Naive B cell (primary cell): ENCODE measurements at regions not wholly inside any gene's neighbourhood (a gene's known extent, or its start where the extent isn't known, plus 50 kb on each side); places are given as distances from the start of the nearest gene placed in this dataset.

Source experiments
- ATAC-seq, 2 donors: fragments of 150-1000 bp; cut with Tn5 transposase; 2 replicates each; pipeline ENCODE4 v1.10.0; 2021; ENCODE audit warnings: low read depth in 2 of 2, mild to moderate bottlenecking in 2 of 2, moderate library complexity in 2 of 2
- DNase-seq: peaks from one replicate; pipeline ENCODE4 v3.0.0; 2022
- H3K27ac Mint-ChIP-seq, 6 donors: one replicate each; pipeline ENCODE4 v1.8.0; 2020 to 2022; ENCODE audit warnings: mild to moderate bottlenecking in 6 of 6, mixed read lengths in 6 of 6, moderate library complexity in 5 of 6, inconsistent platforms in 2 of 6
- H3K27me3 Mint-ChIP-seq, 3 donors: one replicate each; pipeline ENCODE4 v1.8.0; 2021 to 2022; ENCODE audit warnings: mixed read lengths in 3 of 3, mild to moderate bottlenecking in 1 of 3
- H3K36me3 Mint-ChIP-seq, 2 donors: one replicate each; pipeline ENCODE4 v1.8.0; 2020 to 2022; ENCODE audit warnings: mixed read lengths in 2 of 2, inconsistent platforms in 1 of 2, mild to moderate bottlenecking in 1 of 2
- H3K4me1 Mint-ChIP-seq, 3 donors: one replicate each; pipeline ENCODE4 v1.8.0; 2020 to 2022; ENCODE audit warnings: mixed read lengths in 3 of 3, inconsistent platforms in 1 of 3, mild to moderate bottlenecking in 1 of 3, moderate library complexity in 1 of 3
- H3K4me3 Mint-ChIP-seq, 8 donors: one replicate each; pipeline ENCODE4 v1.8.0; 2020 to 2022; ENCODE audit warnings: mild to moderate bottlenecking in 8 of 8, mixed read lengths in 8 of 8, moderate library complexity in 8 of 8, inconsistent platforms in 2 of 8
- H3K9me3 Mint-ChIP-seq, 7 donors: one replicate each; pipeline ENCODE4 v1.8.0; 2020 to 2022; ENCODE audit warnings: mixed read lengths in 7 of 7, mild to moderate bottlenecking in 5 of 7, inconsistent platforms in 2 of 7, moderate library complexity in 1 of 7

GRCh38 chr14:85934123-85934885 is 404.4 kb downstream of the FLRT2 start:
- Mint-ChIP-seq H3K4me1 (peaks cover 16 to 36% (median 18%) of the 10 kb centered on the region in 3 donors), H3K4me3 (peak overlapping the region; percentile 81 to 99 (median 96)), H3K27ac (peak overlapping the region; percentile 86 to 97 (median 92)), H3K9me3 (peaks cover 0 to 14% (median 5%) of the 10 kb centered on the region in 7 donors), H3K27me3 (no peaks in the 10 kb centered on the region), H3K36me3 (peaks cover 7 to 11% of the 10 kb centered on the region in 2 donors)
- DNase-seq: peak; percentile 63
- peak; percentile 82 to 89 for ATAC-seq

GRCh38 chr14:85921241-85921640 is 391.3 kb downstream of the FLRT2 start:
- ATAC-seq (no peak), DNase-seq (no peak)
- Mint-ChIP-seq H3K27me3 (peaks cover 0 to 17% (median 4%) of the 10 kb centered on the region in 3 donors), H3K36me3 (no peaks in the 10 kb centered on the region), H3K9me3 (peaks cover 0 to 2% (median 0%) of the 10 kb centered on the region in 7 donors), H3K4me1 (peaks cover 0 to 8% (median 0%) of the 10 kb centered on the region in 3 donors), H3K27ac (peak overlapping the region in 2 of 6 donors; percentile 8 to 80), H3K4me3 (no peak overlapping the region)

- peaks cover 0 to 24% (median 4%) of the 10 kb centered on the region in 3 donors for H3K27me3 Mint-ChIP-seq
- no peak for DNase-seq
- no peak for ATAC-seq
- no peak overlapping the region for H3K4me3 Mint-ChIP-seq
- no peaks in the 10 kb centered on the region for H3K36me3 Mint-ChIP-seq
- no peak overlapping the region for H3K27ac Mint-ChIP-seq
- peaks cover 0 to 3% (median 0%) of the 10 kb centered on the region in 3 donors for H3K4me1 Mint-ChIP-seq
- peaks cover 0 to 16% (median 4%) of the 10 kb centered on the region in 7 donors for H3K9me3 Mint-ChIP-seq
These were observed 387.8 kb downstream of the FLRT2 start for GRCh38 chr14:85917716-85918115.

- H3K9me3 Mint-ChIP-seq: peaks cover 0 to 21% (median 4%) of the 10 kb centered on the region in 7 donors
- ATAC-seq: no peak
- no peak overlapping the region for H3K4me3 Mint-ChIP-seq
- H3K27me3 Mint-ChIP-seq: peaks cover 0 to 24% (median 4%) of the 10 kb centered on the region in 3 donors
- no peaks in the 10 kb centered on the region for H3K4me1 Mint-ChIP-seq
- H3K36me3 Mint-ChIP-seq: no peaks in the 10 kb centered on the region
- H3K27ac Mint-ChIP-seq: no peak overlapping the region
- no peak for DNase-seq
These were observed 385.8 kb downstream of the FLRT2 start for GRCh38 chr14:85915711-85916110.

GRCh38 chr14:85912141-85912540 is 382.2 kb downstream of the FLRT2 start:
- Mint-ChIP-seq H3K36me3 (no peaks in the 10 kb centered on the region), H3K4me3 (no peak overlapping the region), H3K27me3 (peaks cover 0 to 10% (median 0%) of the 10 kb centered on the region in 3 donors), H3K27ac (no peak overlapping the region), H3K9me3 (peaks cover 0 to 21% (median 4%) of the 10 kb centered on the region in 7 donors), H3K4me1 (peaks cover 0 to 2% (median 0%) of the 10 kb centered on the region in 3 donors)
- ATAC-seq: no peak
- DNase-seq: no peak

- Mint-ChIP-seq H3K27me3 (peaks cover 0 to 13% (median 5%) of the 10 kb centered on the region in 3 donors), H3K9me3 (peaks cover 3 to 19% (median 4%) of the 10 kb centered on the region in 7 donors), H3K27ac (no peak overlapping the region), H3K4me1 (peaks cover 0 to 2% (median 0%) of the 10 kb centered on the region in 3 donors), H3K36me3 (no peaks in the 10 kb centered on the region), H3K4me3 (no peak overlapping the region)
- DNase-seq (no peak), ATAC-seq (no peak)
These were observed 381.1 kb downstream of the FLRT2 start for GRCh38 chr14:85911044-85911443.

- H3K27ac Mint-ChIP-seq: peak overlapping the region in 1 of 6 donors; percentile 15
- H3K9me3 Mint-ChIP-seq: peaks cover 0 to 7% (median 3%) of the 10 kb centered on the region in 7 donors
- no peak for ATAC-seq
- H3K27me3 Mint-ChIP-seq: peaks cover 0 to 8% (median 5%) of the 10 kb centered on the region in 3 donors
- H3K4me3 Mint-ChIP-seq: no peak overlapping the region
- peaks cover 0 to 2% (median 0%) of the 10 kb centered on the region in 3 donors for H3K4me1 Mint-ChIP-seq
- no peaks in the 10 kb centered on the region for H3K36me3 Mint-ChIP-seq
- no peak for DNase-seq
These were observed 379.6 kb downstream of the FLRT2 start for GRCh38 chr14:85909581-85909980.

- no peak overlapping the region for H3K4me3 Mint-ChIP-seq
- H3K4me1 Mint-ChIP-seq: peaks cover 0 to 2% (median 0%) of the 10 kb centered on the region in 3 donors
- H3K27ac Mint-ChIP-seq: peak overlapping the region in 1 of 6 donors; percentile 53
- peaks cover 0 to 8% (median 4%) of the 10 kb centered on the region in 7 donors for H3K9me3 Mint-ChIP-seq
- no peaks in the 10 kb centered on the region for H3K36me3 Mint-ChIP-seq
- no peak for DNase-seq
- peaks cover 0 to 8% (median 5%) of the 10 kb centered on the region in 3 donors for H3K27me3 Mint-ChIP-seq
- no peak for ATAC-seq
These were observed 377.6 kb downstream of the FLRT2 start for GRCh38 chr14:85907536-85907935.

- H3K27ac Mint-ChIP-seq: no peak overlapping the region
- H3K4me3 Mint-ChIP-seq: no peak overlapping the region
- ATAC-seq (no peak), DNase-seq (no peak)
- no peaks in the 10 kb centered on the region for H3K27me3 Mint-ChIP-seq
- no peaks in the 10 kb centered on the region for H3K36me3 Mint-ChIP-seq
- no peaks in the 10 kb centered on the region for H3K4me1 Mint-ChIP-seq
- peaks cover 0 to 3% (median 0%) of the 10 kb centered on the region in 7 donors for H3K9me3 Mint-ChIP-seq
These were observed 367.9 kb downstream of the FLRT2 start for GRCh38 chr14:85897808-85898207.

GRCh38 chr14:85895603-85896002 is 365.7 kb downstream of the FLRT2 start:
- H3K27ac Mint-ChIP-seq: no peak overlapping the region
- H3K4me3 Mint-ChIP-seq: no peak overlapping the region
- no peaks in the 10 kb centered on the region for H3K4me1 Mint-ChIP-seq
- no peaks in the 10 kb centered on the region for H3K27me3 Mint-ChIP-seq
- ATAC-seq (no peak), DNase-seq (no peak)
- H3K9me3 Mint-ChIP-seq: peaks cover 0 to 3% (median 0%) of the 10 kb centered on the region in 7 donors
- H3K36me3 Mint-ChIP-seq: no peaks in the 10 kb centered on the region

- no peak for ATAC-seq
- Mint-ChIP-seq H3K4me1 (no peaks in the 10 kb centered on the region), H3K36me3 (no peaks in the 10 kb centered on the region), H3K9me3 (peaks cover 0 to 3% (median 0%) of the 10 kb centered on the region in 7 donors), H3K4me3 (no peak overlapping the region), H3K27me3 (no peaks in the 10 kb centered on the region), H3K27ac (no peak overlapping the region)
- DNase-seq: no peak
These were observed 362.3 kb downstream of the FLRT2 start for GRCh38 chr14:85892251-85892650.

- ATAC-seq: no peak
- Mint-ChIP-seq H3K4me1 (no peaks in the 10 kb centered on the region), H3K4me3 (no peak overlapping the region), H3K9me3 (peaks cover 0 to 5% (median 0%) of the 10 kb centered on the region in 7 donors), H3K27me3 (no peaks in the 10 kb centered on the region), H3K27ac (no peak overlapping the region), H3K36me3 (no peaks in the 10 kb centered on the region)
- DNase-seq: no peak
These were observed 354.0 kb downstream of the FLRT2 start for GRCh38 chr14:85883966-85884365.

- no peaks in the 10 kb centered on the region for H3K4me1 Mint-ChIP-seq
- no peak overlapping the region for H3K4me3 Mint-ChIP-seq
- H3K36me3 Mint-ChIP-seq: no peaks in the 10 kb centered on the region
- no peak overlapping the region for H3K27ac Mint-ChIP-seq
- no peaks in the 10 kb centered on the region for H3K27me3 Mint-ChIP-seq
- peaks cover 0 to 5% (median 0%) of the 10 kb centered on the region in 7 donors for H3K9me3 Mint-ChIP-seq
- DNase-seq (no peak), ATAC-seq (no peak)
These were observed 353.2 kb downstream of the FLRT2 start for GRCh38 chr14:85883101-85883500.

- no peaks in the 10 kb centered on the region for H3K27me3 Mint-ChIP-seq
- no peak for DNase-seq
- H3K36me3 Mint-ChIP-seq: no peaks in the 10 kb centered on the region
- H3K27ac Mint-ChIP-seq: no peak overlapping the region
- no peak overlapping the region for H3K4me3 Mint-ChIP-seq
- H3K9me3 Mint-ChIP-seq: peaks cover 0 to 5% (median 0%) of the 10 kb centered on the region in 7 donors
- H3K4me1 Mint-ChIP-seq: no peaks in the 10 kb centered on the region
- no peak for ATAC-seq
These were observed 352.0 kb downstream of the FLRT2 start for GRCh38 chr14:85881935-85882334.
